Left renal cortex interstitium (tissue), 4 donors: ENCODE measurements at regions not wholly inside any gene's neighbourhood (a gene's known extent, or its start where the extent isn't known, plus 50 kb on each side); places are given as distances from the start of the nearest gene placed in this dataset.

Experiments used
- DNase-seq, 4 donors: peaks; one replicate each; pipeline ENCODE4 v3.0.0-alpha.2; 2013; ENCODE audit warnings: low read depth in 4 of 4, low spot score in 2 of 4, missing footprints in 1 of 4

- no peak for DNase-seq
These were observed 250.7 kb downstream of the ARAP2 start for GRCh38 chr4:35993606-35994005.

GRCh38 chr4:36000941-36001557, 243.3 kb downstream of the ARAP2 start:
- no peak for DNase-seq

- no peak for DNase-seq
These were observed 241.3 kb downstream of the ARAP2 start for GRCh38 chr4:36003051-36003450.

- no peak for DNase-seq
These were observed 240.0 kb downstream of the ARAP2 start for GRCh38 chr4:36004204-36004851.

- no peak for DNase-seq
These were observed 238.1 kb downstream of the ARAP2 start for GRCh38 chr4:36006226-36006625.

GRCh38 chr4:36010397-36010929, 233.9 kb downstream of the ARAP2 start:
- no peak for DNase-seq

- DNase-seq, result no peak
These were observed 232.9 kb downstream of the ARAP2 start for GRCh38 chr4:36011381-36011780.

GRCh38 chr4:36012503-36012902, 231.8 kb downstream of the ARAP2 start:
- DNase-seq, result no peak

- no peak for DNase-seq
These were observed 231.1 kb downstream of the ARAP2 start for GRCh38 chr4:36013206-36013605.
